Stimulated activated CD4-positive, alpha-beta T cell treated with anti-CD3 and anti-CD28 coated beads, Interleukin-2, amount 100 ng/mL, for 48 hours (primary cell): ENCODE measurements at regions not wholly inside any gene's neighbourhood (a gene's known extent, or its start where the extent isn't known, plus 50 kb on each side); places are given as distances from the start of the nearest gene placed in this dataset.
"Not testable (repeated sequence)": the region's sequence is repeated elsewhere in the genome, so short reads cannot be mapped to it uniquely, and the experiment has no call there.

Experiments used
- DNase-seq, 2 donors: peaks; one replicate each; pipeline ENCODE4 v3.0.0-alpha.2; 2020

- DNase-seq = no peak
These were observed 81.4 kb downstream of the ALOX5AP start for GRCh38 chr13:30816736-30817135.

GRCh38 chr13:30818323-30818960, 83.1 kb downstream of the ALOX5AP start:
- no peak for DNase-seq

- DNase-seq = no peak
These were observed 84.0 kb downstream of the ALOX5AP start for GRCh38 chr13:30819136-30819888.

GRCh38 chr13:30821421-30821820, 84.7 kb upstream of the MEDAG start:
- no peak for DNase-seq

- no peak for DNase-seq
These were observed 81.4 kb upstream of the MEDAG start for GRCh38 chr13:30824651-30825050.

- DNase-seq = no peak
These were observed 79.0 kb upstream of the MEDAG start for GRCh38 chr13:30826911-30827577.

GRCh38 chr13:30827578-30827925, 78.5 kb upstream of the MEDAG start:
- DNase-seq = no peak

GRCh38 chr13:30829145-30829832, 76.8 kb upstream of the MEDAG start:
- DNase-seq = no peak

- DNase-seq = no peak
These were observed 76.0 kb upstream of the MEDAG start for GRCh38 chr13:30829833-30830637.

- no peak for DNase-seq
These were observed 75.5 kb upstream of the MEDAG start for GRCh38 chr13:30830638-30830965.

GRCh38 chr13:30831515-30831914, 74.6 kb upstream of the MEDAG start:
- no peak for DNase-seq

- DNase-seq = no peak
These were observed 73.7 kb upstream of the MEDAG start for GRCh38 chr13:30832377-30832776.

- DNase-seq = peak; percentile 25 to 45
These were observed 73.2 kb upstream of the MEDAG start for GRCh38 chr13:30832845-30833332.

- no peak for DNase-seq
These were observed 70.6 kb upstream of the MEDAG start for GRCh38 chr13:30835442-30835841.

GRCh38 chr13:30837227-30838159, 68.6 kb upstream of the MEDAG start:
- no peak for DNase-seq

- DNase-seq = not testable (repeated sequence)
These were observed 66.4 kb upstream of the MEDAG start for GRCh38 chr13:30839636-30840035.

- no peak for DNase-seq
These were observed 65.6 kb upstream of the MEDAG start for GRCh38 chr13:30840515-30840914.

GRCh38 chr13:30841154-30841553, 64.9 kb upstream of the MEDAG start:
- DNase-seq = no peak

GRCh38 chr13:30843548-30843947, 62.5 kb upstream of the MEDAG start:
- no peak for DNase-seq

GRCh38 chr13:30844548-30845296, 61.3 kb upstream of the MEDAG start:
- DNase-seq = no peak
